ENCODE measurements at regions not wholly inside any gene's neighbourhood (a gene's known extent, or its start where the extent isn't known, plus 50 kb on each side); places are given as distances from the start of the nearest gene placed in this dataset.

DNA sequence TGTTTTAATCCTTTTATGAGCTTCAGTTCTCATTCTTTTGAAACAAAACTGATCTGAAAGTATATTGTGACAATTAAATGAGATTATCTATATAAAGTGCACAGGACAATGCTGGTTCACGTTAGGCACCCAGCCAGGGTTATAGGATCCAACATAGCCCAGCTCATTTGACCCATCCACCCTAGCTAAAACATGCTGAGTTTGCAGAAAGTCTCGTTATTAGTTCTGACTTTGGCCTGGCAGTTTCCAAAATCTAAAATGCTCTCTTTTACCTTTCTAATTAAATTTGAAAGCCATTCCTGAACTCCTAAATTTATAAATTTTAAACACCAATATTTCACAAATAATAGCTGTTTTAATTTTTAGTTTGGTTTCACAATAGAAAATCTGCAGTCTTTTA lies 131.9 kb upstream of the PTPRD start:
- TF ChIP-seq POLR2A (IDR thresholded peaks at IDR 0.05), result no peak
- no peak for TF ChIP-seq EP300 (IDR thresholded peaks at IDR 0.05; ENCODE audit: low read depth)
- no peak for TF ChIP-seq CTCF (IDR thresholded peaks at IDR 0.05)
- TF ChIP-seq POLR2AphosphoS5 (IDR thresholded peaks at IDR 0.05), result no peak

Data from transverse colon (tissue), 4 donors.